Activated T-helper 2 cell treated with anti-CD3 and anti-CD28 coated beads, Interferon-gamma antibody, Interleukin-2, Interleukin-4, amounts not matched to agents 10 μg/mL and 5 μg/mL and 100 μg/mL, durations not matched to agents 14 hours and 24 hours and 36 hours (primary cell): ENCODE measurements at regions not wholly inside any gene's neighbourhood (a gene's known extent, or its start where the extent isn't known, plus 50 kb on each side); places are given as distances from the start of the nearest gene placed in this dataset.

Source experiments
- DNase-seq: peaks from one replicate; pipeline ENCODE4 v3.0.0; 2021; ENCODE audit warnings: low spot score
- H3K27ac Mint-ChIP-seq: one replicate; pipeline ENCODE4 v1.8.0; 2021; ENCODE audit warnings: mixed read lengths
- H3K27me3 Mint-ChIP-seq: one replicate; pipeline ENCODE4 v1.8.0; 2021; ENCODE audit warnings: low read depth, mixed read lengths
- H3K36me3 Mint-ChIP-seq: one replicate; pipeline ENCODE4 v1.8.0; 2021; ENCODE audit warnings: low read depth, mixed read lengths
- H3K4me1 Mint-ChIP-seq: one replicate; pipeline ENCODE4 v1.8.0; 2021; ENCODE audit warnings: low read depth, mixed read lengths
- H3K4me3 Mint-ChIP-seq: one replicate; pipeline ENCODE4 v1.8.0; 2021; ENCODE audit warnings: low read depth, mild to moderate bottlenecking, moderate library complexity, mixed read lengths
- H3K9me3 Mint-ChIP-seq: one replicate; pipeline ENCODE4 v1.8.0; 2021; ENCODE audit warnings: mixed read lengths
- intact Hi-C: fragments of 100-400 bp; cut with micrococcal nuclease; formaldehyde crosslinking; loops from one replicate; pipeline ENCODE4 v1.15.1; 2023

- peaks cover 15% of the 10 kb centered on the region for H3K4me1 Mint-ChIP-seq
- no peak overlapping the region for H3K4me3 Mint-ChIP-seq
- peak; percentile 56 for DNase-seq
- peak overlapping the region; percentile 79 for H3K27ac Mint-ChIP-seq
- H3K9me3 Mint-ChIP-seq, result no peaks in the 10 kb centered on the region
- intact Hi-C loops, result no loop called here
- H3K27me3 Mint-ChIP-seq, result no peaks in the 10 kb centered on the region
- no peaks in the 10 kb centered on the region for H3K36me3 Mint-ChIP-seq
These were observed 103.6 kb upstream of the BCOR start for GRCh38 chrX:40201329-40201885.

- no peak for DNase-seq
- no peaks in the 10 kb centered on the region for H3K27me3 Mint-ChIP-seq
- no peaks in the 10 kb centered on the region for H3K36me3 Mint-ChIP-seq
These were observed 101.9 kb upstream of the BCOR start for GRCh38 chrX:40199704-40200103.

GRCh38 chrX:40197071-40197470 is 99.3 kb upstream of the BCOR start:
- no peak overlapping the region for H3K27ac Mint-ChIP-seq
- no peak for DNase-seq
- H3K4me3 Mint-ChIP-seq, result no peak overlapping the region
- peaks cover 9% of the 10 kb centered on the region for H3K4me1 Mint-ChIP-seq
- H3K9me3 Mint-ChIP-seq, result no peaks in the 10 kb centered on the region
- intact Hi-C loops, result no loop called here
- H3K36me3 Mint-ChIP-seq, result no peaks in the 10 kb centered on the region
- H3K27me3 Mint-ChIP-seq, result no peaks in the 10 kb centered on the region

More at GRCh38 chrX:40199704-40200103, 101.9 kb upstream of the BCOR start:
- no peaks in the 10 kb centered on the region for H3K9me3 Mint-ChIP-seq
- H3K4me3 Mint-ChIP-seq, result no peak overlapping the region
- peaks cover 15% of the 10 kb centered on the region for H3K4me1 Mint-ChIP-seq
- H3K27ac Mint-ChIP-seq, result no peak overlapping the region
- intact Hi-C loops, result no loop called here

- no peak overlapping the region for H3K27ac Mint-ChIP-seq
- H3K36me3 Mint-ChIP-seq, result no peaks in the 10 kb centered on the region
- no peak for DNase-seq
- intact Hi-C loops, result no loop called here
- H3K9me3 Mint-ChIP-seq, result no peaks in the 10 kb centered on the region
- no peaks in the 10 kb centered on the region for H3K4me1 Mint-ChIP-seq
- no peaks in the 10 kb centered on the region for H3K27me3 Mint-ChIP-seq
- H3K4me3 Mint-ChIP-seq, result no peak overlapping the region
These were observed 97.6 kb upstream of the BCOR start for GRCh38 chrX:40195368-40195767.

- peaks cover 3% of the 10 kb centered on the region for H3K4me1 Mint-ChIP-seq
- H3K36me3 Mint-ChIP-seq, result no peaks in the 10 kb centered on the region
- H3K9me3 Mint-ChIP-seq, result no peaks in the 10 kb centered on the region
- H3K27me3 Mint-ChIP-seq, result peaks cover 2% of the 10 kb centered on the region
- DNase-seq, result no peak
- H3K4me3 Mint-ChIP-seq, result no peak overlapping the region
- no peak overlapping the region for H3K27ac Mint-ChIP-seq
- intact Hi-C loops, result no loop called here
These were observed 94.4 kb upstream of the BCOR start for GRCh38 chrX:40192196-40192595.

- Mint-ChIP-seq H3K36me3 (no peaks in the 10 kb centered on the region), H3K4me3 (no peak overlapping the region), H3K27ac (no peak overlapping the region), H3K4me1 (peaks cover 3% of the 10 kb centered on the region), H3K27me3 (peaks cover 2% of the 10 kb centered on the region), H3K9me3 (peaks cover 11% of the 10 kb centered on the region)
- no peak for DNase-seq
- intact Hi-C loops, result no loop called here
These were observed 91.9 kb upstream of the BCOR start for GRCh38 chrX:40189637-40190036.

GRCh38 chrX:40188573-40189417 is 91.0 kb upstream of the BCOR start:
- Mint-ChIP-seq H3K4me3 (no peak overlapping the region), H3K4me1 (peaks cover 3% of the 10 kb centered on the region), H3K36me3 (no peaks in the 10 kb centered on the region), H3K9me3 (peaks cover 11% of the 10 kb centered on the region), H3K27me3 (peaks cover 2% of the 10 kb centered on the region), H3K27ac (no peak overlapping the region)
- no peak for DNase-seq
- intact Hi-C loops, result no loop called here

- peaks cover 11% of the 10 kb centered on the region for H3K9me3 Mint-ChIP-seq
- intact Hi-C loops, result no loop called here
- H3K4me1 Mint-ChIP-seq, result peaks cover 3% of the 10 kb centered on the region
- no peak overlapping the region for H3K27ac Mint-ChIP-seq
- H3K27me3 Mint-ChIP-seq, result peaks cover 2% of the 10 kb centered on the region
- no peak for DNase-seq
- no peaks in the 10 kb centered on the region for H3K36me3 Mint-ChIP-seq
- H3K4me3 Mint-ChIP-seq, result no peak overlapping the region
These were observed 87.2 kb upstream of the BCOR start for GRCh38 chrX:40184968-40185367.

GRCh38 chrX:40182615-40183014 is 84.9 kb upstream of the BCOR start:
- no peaks in the 10 kb centered on the region for H3K27me3 Mint-ChIP-seq
- H3K4me1 Mint-ChIP-seq, result peaks cover 3% of the 10 kb centered on the region
- intact Hi-C loops, result no loop called here
- no peak for DNase-seq
- no peak overlapping the region for H3K4me3 Mint-ChIP-seq
- no peak overlapping the region for H3K27ac Mint-ChIP-seq
- no peaks in the 10 kb centered on the region for H3K36me3 Mint-ChIP-seq
- peaks cover 11% of the 10 kb centered on the region for H3K9me3 Mint-ChIP-seq

GRCh38 chrX:40182095-40182494 is 84.3 kb upstream of the BCOR start:
- H3K36me3 Mint-ChIP-seq, result no peaks in the 10 kb centered on the region
- no peak for DNase-seq
- no peak overlapping the region for H3K27ac Mint-ChIP-seq
- no peak overlapping the region for H3K4me3 Mint-ChIP-seq
- peaks cover 5% of the 10 kb centered on the region for H3K4me1 Mint-ChIP-seq
- H3K27me3 Mint-ChIP-seq, result no peaks in the 10 kb centered on the region
- H3K9me3 Mint-ChIP-seq, result peaks cover 11% of the 10 kb centered on the region
- intact Hi-C loops, result no loop called here

GRCh38 chrX:40179283-40179682 is 81.5 kb upstream of the BCOR start:
- H3K4me1 Mint-ChIP-seq, result peaks cover 12% of the 10 kb centered on the region

GRCh38 chrX:40177942-40178715 is 80.4 kb upstream of the BCOR start:
- no peak for DNase-seq
- peak overlapping the region; percentile 12 for H3K27ac Mint-ChIP-seq
- H3K27me3 Mint-ChIP-seq, result no peaks in the 10 kb centered on the region
- peaks cover under 1% of the 10 kb centered on the region for H3K36me3 Mint-ChIP-seq
- intact Hi-C loops, result loop anchor here (10.0 kb wide), 2 partner anchors 443 to 1013 kb away; no protein-coding TSS in a partner anchor
- H3K4me1 Mint-ChIP-seq, result peaks cover 20% of the 10 kb centered on the region
- H3K4me3 Mint-ChIP-seq, result peak overlapping the region; percentile 8
- no peaks in the 10 kb centered on the region for H3K9me3 Mint-ChIP-seq

More at GRCh38 chrX:40179283-40179682, 81.5 kb upstream of the BCOR start:
- H3K9me3 Mint-ChIP-seq, result no peaks in the 10 kb centered on the region
- H3K36me3 Mint-ChIP-seq, result no peaks in the 10 kb centered on the region
- no peak overlapping the region for H3K4me3 Mint-ChIP-seq
- no peak for DNase-seq
- H3K27ac Mint-ChIP-seq, result no peak overlapping the region
- H3K27me3 Mint-ChIP-seq, result no peaks in the 10 kb centered on the region
- intact Hi-C loops, result loop anchor here (10.0 kb wide), 2 partner anchors 444 to 1014 kb away; no protein-coding TSS in a partner anchor
